Aorta (tissue), 5 donors: ENCODE measurements at regions not wholly inside any gene's neighbourhood (a gene's known extent, or its start where the extent isn't known, plus 50 kb on each side); places are given as distances from the start of the nearest gene placed in this dataset.

Source experiments
- ATAC-seq: fragments of 200-7000 bp; cut with Tn5 transposase; one replicate; pipeline ENCODE4 v1.9.1; 2022; ENCODE audit warnings: moderate library complexity; ENCODE audit not compliant: low FRiP score
- DNase-seq, 2 donors: peaks; one replicate each; pipeline ENCODE4 v3.0.0-alpha.2; 2020
- H3K27ac ChIP-seq, 2 donors: one replicate each; pipeline ENCODE4 v1.5.1; 2013; ENCODE audit warnings: low read length in 2 of 2, mild to moderate bottlenecking in 2 of 2, moderate library complexity in 2 of 2, control low read depth in 1 of 2, inconsistent platforms in 1 of 2, low read depth in 1 of 2
- H3K27me3 ChIP-seq, 2 donors: one replicate each; pipeline ENCODE4 v1.6.1; 2013; ENCODE audit warnings: control low read depth in 1 of 2, low read length in 1 of 2, mild to moderate bottlenecking in 1 of 2, moderate library complexity in 1 of 2; ENCODE audit not compliant: insufficient read depth in 2 of 2, control insufficient read depth in 1 of 2
- H3K36me3 ChIP-seq, 2 donors: one replicate each; pipeline ENCODE4 v1.6.1; 2013; ENCODE audit warnings: control low read depth in 1 of 2, low read length in 1 of 2, mild to moderate bottlenecking in 1 of 2; ENCODE audit not compliant: insufficient read depth in 2 of 2, control insufficient read depth in 1 of 2
- H3K4me1 ChIP-seq, 2 donors: one replicate each; pipeline ENCODE4 v1.6.1; 2013; ENCODE audit warnings: low read length in 2 of 2, control low read depth in 1 of 2, mild to moderate bottlenecking in 1 of 2, moderate library complexity in 1 of 2; ENCODE audit not compliant: insufficient read depth in 2 of 2, control insufficient read depth in 1 of 2
- H3K4me3 ChIP-seq, 2 donors: one replicate each; pipeline ENCODE4 v1.5.1; 2013; ENCODE audit warnings: low read length in 2 of 2, control low read depth in 1 of 2, mild to moderate bottlenecking in 1 of 2
- H3K9me3 ChIP-seq: one replicate; pipeline ENCODE4 v1.6.1; 2013; ENCODE audit warnings: mild to moderate bottlenecking, low read length; ENCODE audit not compliant: control insufficient read depth
- WGBS, 2 donors: extraction: QIAGEN DNeasy Blood & Tissue Kit; methylation state at CpG; one replicate each; pipeline ENCODE4 v1.1.7; 2013; 5-methylcytosine and 5-hydroxymethylcytosine counted together
- intact Hi-C, 2 donors: fragments of 100-400 bp; cut with DNase I; formaldehyde crosslinking; loops; one replicate each; pipeline versions ENCODE4 v1.14.2 to v1.15.0; 2022
- donor health status: healthy with polysubstance abuse.
- donor health status: Bipolar disorder and iron deficiency.
- donor health status: DM: no; HTN: no; CAD: no.
- donor health status: DM: no; HTN: no; CAD: no.
- donor health status: DM: yes; HTN: yes; CAD: no.

GRCh38 chr5:174294891-174295620 lies 249.6 kb downstream of the NSG2 start:
- no peak for ATAC-seq
- Histone ChIP-seq H3K4me1 (no peaks in the 10 kb centered on the region), H3K9me3 (no peaks in the 10 kb centered on the region), H3K4me3 (no peak overlapping the region), H3K27me3 (no peaks in the 10 kb centered on the region), H3K36me3 (no peaks in the 10 kb centered on the region), H3K27ac (no peak overlapping the region)
- intact Hi-C loops, result no loop called here
- no peak for DNase-seq
- 74 to 79% methylated on average over 6 of the region's 6 CpGs for WGBS, 2 donors

DNA sequence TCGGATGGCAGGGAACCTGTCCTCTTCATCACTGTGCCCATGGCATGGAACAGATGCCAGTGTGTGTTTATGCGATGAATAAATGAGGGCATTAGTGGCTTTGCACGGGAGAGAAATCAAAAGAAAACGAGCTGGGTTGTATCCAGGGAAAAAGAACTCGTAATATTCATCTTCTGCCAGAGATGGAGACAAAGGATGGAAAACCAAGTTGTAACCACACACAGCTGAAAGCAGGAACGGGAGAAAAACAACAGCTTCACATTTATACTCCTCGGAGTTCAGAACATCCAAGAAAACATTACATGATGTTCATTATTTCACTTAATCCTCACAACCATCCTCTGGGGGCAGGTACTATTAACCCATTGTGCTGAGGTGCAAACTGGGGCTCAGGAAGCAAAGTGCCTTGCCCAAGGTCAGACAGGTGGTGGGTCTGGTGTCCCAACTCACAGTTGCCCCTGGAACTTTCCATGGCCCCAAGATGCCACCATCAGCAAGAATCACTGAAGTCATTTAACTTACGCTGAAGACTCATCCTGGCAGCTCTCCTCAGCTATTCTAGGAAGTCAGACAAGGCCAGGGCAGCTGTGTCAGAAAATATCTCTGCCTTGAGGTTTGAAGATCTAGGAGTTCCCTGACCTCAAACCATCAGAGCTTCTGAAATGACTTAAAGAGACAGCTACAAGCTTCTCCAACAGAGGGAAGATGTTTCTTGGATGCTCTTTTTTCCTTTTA lies 250.4 kb downstream of the NSG2 start:
- H3K4me3 ChIP-seq, result no peak overlapping the region
- ATAC-seq, result no peak
- no peaks in the 10 kb centered on the region for H3K27me3 ChIP-seq
- no peak for DNase-seq
- intact Hi-C loops, result no loop called here
- WGBS, 2 donors, result 32 to 37% methylated on average over 8 of the region's 8 CpGs
- H3K36me3 ChIP-seq, result no peaks in the 10 kb centered on the region
- H3K4me1 ChIP-seq, result no peaks in the 10 kb centered on the region
- H3K9me3 ChIP-seq, result no peaks in the 10 kb centered on the region
- no peak overlapping the region for H3K27ac ChIP-seq

GRCh38 chr5:174300118-174300940 lies 254.8 kb downstream of the NSG2 start:
- Histone ChIP-seq H3K36me3 (no peaks in the 10 kb centered on the region), H3K27me3 (no peaks in the 10 kb centered on the region), H3K4me1 (no peaks in the 10 kb centered on the region), H3K4me3 (no peak overlapping the region), H3K27ac (no peak overlapping the region), H3K9me3 (no peaks in the 10 kb centered on the region)
- intact Hi-C loops, result no loop called here
- WGBS, 2 donors, result 64% methylated on average over 8 of the region's 8 CpGs
- ATAC-seq (no peak), DNase-seq (no peak)

DNA sequence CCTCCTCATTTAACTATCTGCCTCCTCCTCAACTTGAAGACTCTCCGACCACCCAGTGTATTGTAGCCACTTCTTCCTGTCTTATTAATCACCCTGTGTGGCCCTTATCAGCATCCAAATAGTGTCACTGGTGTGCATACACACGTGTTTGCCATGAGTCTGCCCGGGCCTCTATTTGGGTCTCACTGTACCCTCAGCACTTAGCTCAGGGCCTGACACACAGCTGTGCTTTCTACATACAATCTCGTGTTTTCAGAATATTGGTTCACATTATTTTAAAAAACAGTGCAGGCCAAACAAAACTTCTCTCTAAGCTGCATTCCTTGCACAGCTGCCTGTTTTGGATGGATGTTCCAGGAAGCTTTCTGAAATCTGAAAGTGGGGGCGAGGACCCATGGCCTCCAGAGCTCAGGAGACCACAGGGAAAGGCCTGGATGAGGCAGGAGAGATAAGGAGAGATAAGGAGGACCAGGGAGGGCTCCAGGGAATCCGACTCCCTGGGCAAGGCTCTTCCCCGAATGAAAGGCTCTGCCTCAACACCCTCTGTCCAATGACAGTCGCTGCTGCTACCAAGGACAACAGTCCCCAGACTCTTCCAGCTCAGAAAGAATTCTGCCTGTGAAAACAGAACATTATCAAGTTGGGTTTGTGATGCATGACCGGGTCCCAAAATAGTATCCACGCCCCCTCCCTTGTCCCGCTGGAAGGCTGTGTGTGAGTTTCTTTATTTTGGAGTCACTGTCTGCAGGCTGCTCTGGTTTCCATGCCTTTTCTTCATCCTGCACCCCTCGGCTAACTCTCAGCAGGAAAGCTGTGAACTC lies 255.6 kb downstream of the NSG2 start:
- Histone ChIP-seq H3K4me1 (no peaks in the 10 kb centered on the region), H3K27me3 (no peaks in the 10 kb centered on the region), H3K36me3 (no peaks in the 10 kb centered on the region), H3K4me3 (no peak overlapping the region), H3K27ac (no peak overlapping the region), H3K9me3 (no peaks in the 10 kb centered on the region)
- peak; percentile 50 for ATAC-seq
- WGBS, 2 donors, result 3 to 4% methylated on average over 12 of the region's 12 CpGs
- intact Hi-C loops, result no loop called here
- DNase-seq, result no peak

- ATAC-seq (no peak), DNase-seq (no peak)
- Histone ChIP-seq H3K4me3 (no peak overlapping the region), H3K9me3 (no peaks in the 10 kb centered on the region), H3K27ac (no peak overlapping the region), H3K36me3 (no peaks in the 10 kb centered on the region), H3K4me1 (no peaks in the 10 kb centered on the region), H3K27me3 (no peaks in the 10 kb centered on the region)
- intact Hi-C loops, result no loop called here
- 58 to 69% methylated on average over 10 of the region's 10 CpGs for WGBS, 2 donors
Observed at GRCh38 chr5:174301848-174302625, 256.5 kb downstream of the NSG2 start.

DNA sequence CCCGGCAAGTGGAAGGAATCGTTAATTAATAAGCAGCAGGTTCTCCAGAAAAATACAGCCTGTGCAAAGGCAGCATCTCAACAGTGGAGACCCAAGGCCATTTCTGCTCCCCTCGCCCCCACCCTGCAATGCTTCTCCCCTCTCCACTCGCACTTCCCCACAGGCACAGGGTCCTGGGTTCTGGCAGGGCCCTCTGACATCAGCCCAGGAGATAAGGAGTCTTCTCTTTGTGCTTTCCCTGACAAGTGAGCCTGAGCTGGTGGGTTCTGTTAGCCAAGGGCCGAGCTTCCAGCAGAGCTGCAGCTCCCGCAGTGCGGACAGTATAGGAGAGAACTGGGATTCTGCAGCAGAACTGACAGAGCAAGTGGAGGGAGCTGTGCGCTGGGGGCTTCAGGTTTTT lies 257.5 kb downstream of the NSG2 start:
- no peaks in the 10 kb centered on the region for H3K4me1 ChIP-seq
- 88 to 91% methylated on average over 8 of the region's 8 CpGs for WGBS, 2 donors

DNA sequence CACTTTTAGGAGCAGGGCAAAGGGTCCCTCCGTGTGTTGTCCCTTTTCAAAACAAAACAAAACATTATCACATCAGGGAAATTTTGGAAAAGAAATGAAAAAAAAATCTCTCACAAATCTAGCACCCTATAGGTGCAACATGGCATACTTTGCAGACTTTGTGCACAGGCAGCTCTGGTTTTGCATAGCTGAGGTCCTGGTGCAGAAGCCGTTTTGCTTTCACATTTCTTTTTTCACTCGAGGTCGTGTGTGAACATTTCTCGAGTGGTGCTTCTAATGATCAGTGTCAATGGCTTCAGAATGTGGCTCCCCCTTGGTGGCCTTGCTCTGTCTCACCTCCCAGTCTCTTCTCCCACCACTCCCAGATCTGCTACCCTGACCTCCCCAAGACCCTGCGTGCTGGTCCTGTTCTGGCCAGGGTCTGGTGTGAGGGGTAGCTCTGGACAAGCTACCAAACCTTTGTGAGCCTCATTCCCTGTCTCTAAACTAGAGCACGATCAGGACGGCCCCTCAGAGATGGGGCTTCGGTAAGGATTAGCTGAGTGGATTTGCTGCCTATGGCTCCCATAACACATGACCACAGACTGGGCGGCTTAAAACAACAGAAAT lies 258.0 kb downstream of the NSG2 start:
- ATAC-seq, result no peak
- intact Hi-C loops, result no loop called here

More for the DNA sequence above, 257.5 kb downstream of the NSG2 start:
- no peak for ATAC-seq
- H3K9me3 ChIP-seq, result no peaks in the 10 kb centered on the region
- DNase-seq, result no peak
- no peak overlapping the region for H3K27ac ChIP-seq
- H3K4me3 ChIP-seq, result no peak overlapping the region
- no peaks in the 10 kb centered on the region for H3K27me3 ChIP-seq
- intact Hi-C loops, result no loop called here
- H3K36me3 ChIP-seq, result no peaks in the 10 kb centered on the region

More for the DNA sequence above, 258.0 kb downstream of the NSG2 start:
- 78 to 86% methylated on average over 10 of the region's 10 CpGs for WGBS, 2 donors
- Histone ChIP-seq H3K4me1 (no peaks in the 10 kb centered on the region), H3K27ac (no peak overlapping the region), H3K4me3 (no peak overlapping the region), H3K36me3 (no peaks in the 10 kb centered on the region), H3K9me3 (no peaks in the 10 kb centered on the region), H3K27me3 (no peaks in the 10 kb centered on the region)
- DNase-seq, result no peak
